Activated naive CD4-positive, alpha-beta T cell treated with anti-CD3 and anti-CD28 coated beads, Interleukin-2, amount 50 U/mL, for 72 hours (primary cell): ENCODE measurements at regions not wholly inside any gene's neighbourhood (a gene's known extent, or its start where the extent isn't known, plus 50 kb on each side); places are given as distances from the start of the nearest gene placed in this dataset.
A peak's percentile ranks its signal among the peaks of the same experiment; 100 is the strongest.
"Not testable (repeated sequence)": the region's sequence is repeated elsewhere in the genome, so short reads cannot be mapped to it uniquely, and the experiment has no call there.

ENCODE experiments used
- ATAC-seq, 2 donors: fragments of 150-1000 bp; cut with Tn5 transposase; 2 replicates each; pipeline ENCODE4 v1.10.0; 2021; ENCODE audit warnings: mild to moderate bottlenecking in 2 of 2, moderate library complexity in 2 of 2
- DNase-seq, 2 donors: peaks; one replicate each; pipeline ENCODE4 v3.0.0; 2021 to 2022; ENCODE audit warnings: low spot score in 2 of 2
- H3K27ac Mint-ChIP-seq, 2 donors: one replicate each; pipeline ENCODE4 v1.8.0; 2022; ENCODE audit warnings: mild to moderate bottlenecking in 2 of 2, mixed read lengths in 2 of 2
- H3K36me3 Mint-ChIP-seq, 2 donors: one replicate each; pipeline ENCODE4 v1.8.0; 2022; ENCODE audit warnings: mixed read lengths in 2 of 2
- H3K9me3 Mint-ChIP-seq, 2 donors: one replicate each; pipeline ENCODE4 v1.8.0; 2022; ENCODE audit warnings: mixed read lengths in 2 of 2

DNA sequence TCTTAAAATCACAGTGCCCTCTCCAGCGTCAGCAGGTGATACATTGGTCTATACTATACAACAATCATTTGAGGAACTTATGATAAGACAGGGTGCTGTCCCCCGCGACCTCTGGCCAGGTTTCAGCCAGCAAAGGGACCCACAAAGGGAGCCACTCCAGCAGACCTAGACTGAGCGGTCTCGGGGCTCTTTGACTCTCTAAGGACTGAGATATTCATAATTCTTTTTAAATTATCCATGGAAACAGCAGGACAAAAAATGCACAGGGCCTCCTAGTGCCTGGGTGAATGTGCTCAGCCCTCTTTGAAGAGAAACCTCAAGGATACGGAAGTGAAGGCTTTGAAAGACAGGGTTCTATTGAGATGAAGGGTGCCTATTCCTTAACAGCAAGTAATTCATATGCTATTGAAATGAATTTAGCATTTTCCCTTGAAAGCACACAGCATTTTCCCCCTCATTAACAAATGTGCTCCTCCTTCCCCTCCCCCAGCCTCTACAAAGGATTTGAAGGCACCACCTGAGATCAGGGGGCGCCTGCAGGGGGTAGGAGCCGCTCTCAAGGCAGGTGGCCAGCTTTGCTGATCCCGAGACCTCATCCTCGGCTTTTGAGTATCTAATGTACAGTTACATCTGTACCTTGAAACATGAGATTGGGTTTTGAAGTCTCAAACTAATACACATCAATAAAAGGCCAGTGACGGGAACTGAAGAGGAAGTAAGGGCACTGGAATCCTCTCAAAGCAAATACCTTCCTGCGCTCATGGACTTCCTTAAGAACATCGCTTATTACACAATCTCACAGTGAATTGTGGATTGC is 65.3 kb upstream of the UNC93A start:
- H3K36me3 Mint-ChIP-seq, DNase-seq, H3K9me3 Mint-ChIP-seq, H3K27ac Mint-ChIP-seq, ATAC-seq: not testable (repeated sequence)

GRCh38 chr6:167226383-167226685 is 64.8 kb upstream of the UNC93A start:
- DNase-seq (no peak), ATAC-seq (no peak)
- Mint-ChIP-seq H3K27ac (no peak overlapping the region), H3K9me3 (no peaks in the 10 kb centered on the region), H3K36me3 (no peaks in the 10 kb centered on the region)

- Mint-ChIP-seq H3K9me3 (no peaks in the 10 kb centered on the region), H3K27ac (no peak overlapping the region), H3K36me3 (no peaks in the 10 kb centered on the region)
- no peak for ATAC-seq
- DNase-seq = no peak
Measured at GRCh38 chr6:167226791-167227190, 64.3 kb upstream of the UNC93A start.

DNA sequence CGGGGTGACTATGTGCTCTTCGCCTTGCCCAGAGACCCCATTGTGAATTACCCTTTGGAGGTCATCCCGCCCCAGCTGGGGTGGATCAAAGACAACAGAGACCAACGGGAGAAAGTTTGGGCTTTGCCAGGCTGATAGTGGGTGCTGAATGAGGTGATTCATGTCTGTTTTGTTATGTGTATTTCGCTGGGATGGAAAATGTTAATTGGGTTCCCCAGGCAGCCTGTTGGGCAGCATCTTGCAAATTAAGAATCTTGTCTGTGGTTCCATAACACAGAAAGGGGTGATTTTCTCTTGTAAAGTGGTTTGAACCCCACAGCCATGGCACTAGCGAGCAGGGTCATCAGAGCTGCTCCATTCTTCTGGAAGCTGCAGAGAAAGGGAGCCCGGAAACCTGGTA is 63.1 kb upstream of the UNC93A start:
- Mint-ChIP-seq H3K27ac (no peak overlapping the region), H3K36me3 (no peaks in the 10 kb centered on the region), H3K9me3 (no peaks in the 10 kb centered on the region)
- ATAC-seq (no peak), DNase-seq (no peak)

GRCh38 chr6:167229586-167229985 is 61.5 kb upstream of the UNC93A start:
- H3K36me3 Mint-ChIP-seq = no peaks in the 10 kb centered on the region
- H3K27ac Mint-ChIP-seq = no peak overlapping the region
- no peaks in the 10 kb centered on the region for H3K9me3 Mint-ChIP-seq
- DNase-seq = no peak
- no peak for ATAC-seq

DNA sequence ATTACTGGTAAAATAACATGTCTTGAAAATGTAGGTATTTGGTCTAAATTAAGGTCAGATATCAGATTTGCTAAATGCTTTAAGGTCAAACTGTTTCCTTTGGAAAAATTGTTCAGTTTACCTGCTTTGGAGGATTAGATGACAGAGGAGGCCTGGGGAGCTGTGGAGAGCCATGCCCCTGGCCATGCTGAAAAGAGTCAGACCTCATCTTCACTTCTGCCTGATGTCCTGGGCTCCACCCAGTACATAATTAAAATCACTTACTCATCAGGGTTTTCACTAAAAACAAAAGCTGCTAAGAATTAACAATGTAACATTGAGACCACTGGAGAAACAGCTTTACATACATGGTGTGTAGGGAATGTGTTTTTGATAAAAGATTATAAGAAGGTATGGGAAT is 60.8 kb upstream of the UNC93A start:
- Mint-ChIP-seq H3K36me3 (no peaks in the 10 kb centered on the region), H3K27ac (no peak overlapping the region), H3K9me3 (no peaks in the 10 kb centered on the region)
- no peak for DNase-seq
- no peak for ATAC-seq

DNA sequence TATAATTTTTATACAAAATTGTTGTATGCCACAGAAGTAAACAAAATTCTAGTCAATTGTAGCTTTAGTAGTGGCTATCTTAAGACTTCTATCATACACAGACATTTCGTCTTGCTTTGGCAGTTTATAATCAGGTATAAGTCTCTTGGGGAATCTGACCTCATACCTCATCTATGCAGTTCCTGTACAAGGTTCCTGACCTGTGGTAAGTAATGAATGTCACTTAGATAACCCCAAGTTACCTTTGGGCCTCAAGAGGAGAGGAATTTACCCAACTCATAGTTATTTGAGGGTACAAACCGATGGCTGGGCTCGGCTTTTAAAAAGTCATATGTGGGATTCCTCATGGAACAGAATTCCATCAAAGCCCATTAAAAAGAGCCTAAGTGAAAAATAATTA is 58.8 kb upstream of the UNC93A start:
- no peaks in the 10 kb centered on the region for H3K9me3 Mint-ChIP-seq
- H3K36me3 Mint-ChIP-seq = no peaks in the 10 kb centered on the region
- DNase-seq (no peak), ATAC-seq (no peak)
- no peak overlapping the region for H3K27ac Mint-ChIP-seq

- H3K9me3 Mint-ChIP-seq = no peaks in the 10 kb centered on the region
- no peaks in the 10 kb centered on the region for H3K36me3 Mint-ChIP-seq
- DNase-seq (no peak), ATAC-seq (no peak)
- no peak overlapping the region for H3K27ac Mint-ChIP-seq
Measured at GRCh38 chr6:167233490-167233889, 57.6 kb upstream of the UNC93A start.

DNA sequence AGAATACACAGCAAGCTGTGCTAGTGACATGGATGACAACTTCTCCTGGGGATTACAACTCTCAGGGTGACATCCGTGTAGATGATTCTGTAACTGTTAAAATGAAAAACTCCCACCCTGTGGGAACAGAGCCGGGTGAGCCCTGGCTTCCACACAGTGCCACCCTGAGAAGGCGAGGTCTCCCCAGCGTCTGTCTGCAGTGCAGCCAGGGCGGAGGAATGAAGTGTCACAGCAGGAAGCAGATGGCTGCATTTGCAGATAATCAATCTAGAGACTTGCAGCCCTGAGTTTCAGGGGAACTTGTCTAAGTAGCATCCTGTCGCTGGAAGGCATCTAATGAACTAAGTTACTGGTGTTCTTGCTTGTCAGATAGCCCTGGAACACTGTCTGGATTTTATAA is 56.5 kb upstream of the UNC93A start:
- not testable (repeated sequence) for ATAC-seq, H3K36me3 Mint-ChIP-seq, H3K27ac Mint-ChIP-seq, DNase-seq, H3K9me3 Mint-ChIP-seq

GRCh38 chr6:167235005-167235404 is 56.1 kb upstream of the UNC93A start:
- ATAC-seq = no peak
- no peaks in the 10 kb centered on the region for H3K36me3 Mint-ChIP-seq
- no peaks in the 10 kb centered on the region for H3K9me3 Mint-ChIP-seq
- no peak for DNase-seq
- no peak overlapping the region for H3K27ac Mint-ChIP-seq

DNA sequence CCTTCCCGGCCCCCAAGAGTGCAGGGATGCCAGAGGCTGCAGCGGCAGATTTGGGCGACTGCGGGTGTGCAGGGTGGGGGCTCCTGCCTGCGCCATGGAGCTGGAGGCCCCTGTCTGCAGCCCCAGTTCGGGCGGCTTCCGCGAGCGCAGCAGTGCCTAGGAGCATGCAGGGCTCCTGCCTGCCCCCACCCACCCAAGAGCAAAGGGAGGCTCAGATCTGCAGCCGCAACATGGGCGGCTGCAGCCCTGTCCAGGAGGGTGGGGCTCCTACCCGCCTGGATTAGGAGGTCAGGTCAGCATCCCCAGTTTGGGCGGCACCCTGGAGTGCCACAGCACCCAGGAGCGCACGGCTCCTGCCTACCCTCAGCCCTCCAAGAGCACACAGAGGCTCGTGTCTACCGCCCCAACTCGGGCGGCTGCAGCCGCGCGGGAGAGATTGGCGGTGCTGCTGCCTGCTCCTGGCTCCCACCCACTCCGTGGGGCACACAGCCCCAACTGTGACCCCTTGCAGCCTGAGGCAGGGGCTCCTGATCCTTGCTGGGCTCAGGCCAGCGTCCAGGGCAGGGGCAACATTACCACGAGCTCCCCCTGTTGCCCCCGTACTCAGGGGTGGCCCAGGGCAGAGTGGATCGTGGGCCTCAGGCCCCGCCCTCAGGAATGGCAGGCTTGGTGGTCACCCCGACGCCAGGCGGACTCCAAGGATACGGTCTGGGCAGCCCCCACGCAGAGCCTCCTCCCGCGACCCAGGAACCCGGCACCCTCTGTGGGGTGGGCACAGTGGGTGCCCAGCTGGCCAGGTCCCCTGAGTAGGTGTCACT is 55.5 kb upstream of the UNC93A start:
- Mint-ChIP-seq H3K9me3 (no peaks in the 10 kb centered on the region), H3K36me3 (no peaks in the 10 kb centered on the region), H3K27ac (no peak overlapping the region)
- no peak for ATAC-seq
- DNase-seq = no peak

DNA sequence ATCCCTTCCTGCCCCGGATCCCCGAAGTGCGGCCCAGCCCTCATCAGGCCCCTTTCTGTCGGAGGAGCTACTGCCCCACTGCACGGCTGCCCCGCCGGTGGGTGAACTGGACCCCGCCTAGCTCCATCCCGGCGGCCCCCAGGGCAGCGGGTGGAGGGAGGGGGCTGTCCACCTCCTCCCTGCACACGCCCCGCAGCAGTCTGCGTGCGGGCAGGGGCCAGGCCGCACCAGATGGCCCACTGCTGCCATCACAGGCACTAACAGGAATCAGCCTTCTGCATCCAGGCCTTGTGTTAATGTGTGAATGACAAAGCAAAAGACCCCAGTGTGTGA is 54.9 kb upstream of the UNC93A start:
- no peak for DNase-seq
- Mint-ChIP-seq H3K27ac (no peak overlapping the region), H3K36me3 (no peaks in the 10 kb centered on the region), H3K9me3 (no peaks in the 10 kb centered on the region)
- ATAC-seq = no peak

DNA sequence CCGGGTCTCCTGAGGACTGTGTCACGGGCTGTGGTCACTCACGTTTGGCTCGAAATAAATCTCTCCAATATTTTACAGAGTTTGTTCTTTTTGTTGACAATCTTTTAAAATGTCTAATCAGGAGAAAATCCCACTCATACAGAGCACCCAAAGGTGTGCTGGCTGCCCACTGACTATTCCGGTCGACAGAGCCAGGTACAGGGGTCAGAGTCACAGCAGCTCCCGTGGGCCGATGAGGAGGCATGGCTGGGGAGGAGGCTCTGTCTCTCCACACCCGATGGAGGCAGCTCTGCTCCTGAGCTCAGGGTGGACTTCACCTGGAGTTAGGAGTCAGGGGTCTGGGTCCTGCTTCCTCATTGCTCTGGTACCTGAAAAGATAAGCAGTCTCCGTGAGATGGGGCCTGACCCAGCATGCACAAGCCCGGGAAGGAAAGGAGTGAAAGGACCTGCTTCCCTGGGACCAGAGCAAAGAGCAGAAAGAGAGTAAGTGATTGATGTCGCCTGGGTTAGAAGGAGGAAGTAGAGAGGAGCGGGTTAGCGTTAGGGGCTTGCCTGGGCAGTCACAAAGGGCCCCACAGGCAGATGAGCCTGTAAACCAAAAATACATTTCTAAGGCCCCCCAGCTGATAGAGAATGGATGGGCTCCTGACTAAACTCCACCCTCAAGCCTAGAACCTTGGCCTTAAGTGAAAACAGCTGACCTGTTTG is 53.5 kb upstream of the UNC93A start:
- Mint-ChIP-seq H3K36me3 (no peaks in the 10 kb centered on the region), H3K27ac (peak overlapping the region; percentile 62 to 80), H3K9me3 (no peaks in the 10 kb centered on the region)
- ATAC-seq (no peak), DNase-seq (no peak)

- no peak for DNase-seq
- Mint-ChIP-seq H3K27ac (no peak overlapping the region), H3K36me3 (no peaks in the 10 kb centered on the region), H3K9me3 (no peaks in the 10 kb centered on the region)
- ATAC-seq = no peak
Measured at GRCh38 chr6:167238146-167238693, 52.9 kb upstream of the UNC93A start.

- H3K9me3 Mint-ChIP-seq = no peaks in the 10 kb centered on the region
- no peak overlapping the region for H3K27ac Mint-ChIP-seq
- DNase-seq (no peak), ATAC-seq (no peak)
- H3K36me3 Mint-ChIP-seq = no peaks in the 10 kb centered on the region
Measured at GRCh38 chr6:167238694-167239467, 52.2 kb upstream of the UNC93A start.

DNA sequence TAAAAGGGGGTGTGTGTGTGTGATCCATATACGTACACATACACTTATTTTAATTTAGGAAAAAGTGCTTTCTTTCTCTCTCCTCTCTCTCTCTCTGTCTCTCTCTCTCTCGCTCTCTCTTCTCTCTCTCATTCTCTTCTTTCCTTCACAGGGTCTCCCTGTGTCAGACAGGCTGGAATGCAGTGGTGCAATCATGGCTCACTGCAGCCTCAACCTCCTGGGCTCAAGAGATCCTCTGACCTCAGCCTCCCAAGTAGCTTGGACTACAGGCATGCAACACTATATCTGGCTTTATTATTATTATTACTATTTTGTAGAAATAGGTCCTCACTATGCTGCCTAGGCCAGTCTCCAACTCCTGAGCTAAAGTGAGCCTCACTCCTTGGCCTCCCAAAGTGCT is 51.6 kb upstream of the UNC93A start:
- not testable (repeated sequence) for DNase-seq, H3K27ac Mint-ChIP-seq, H3K9me3 Mint-ChIP-seq, ATAC-seq, H3K36me3 Mint-ChIP-seq
